T-helper 1 cell treated with Interleukin-12 subunit alpha and Interleukin-12 subunit beta and Interleukin-4 antibody, amounts not matched to agents 30 μg/mL and 1 μg/mL, for 36 hours (primary cell): ENCODE measurements at regions not wholly inside any gene's neighbourhood (a gene's known extent, or its start where the extent isn't known, plus 50 kb on each side); places are given as distances from the start of the nearest gene placed in this dataset.
"Not testable (repeated sequence)": the region's sequence is repeated elsewhere in the genome, so short reads cannot be mapped to it uniquely, and the experiment has no call there.

ENCODE experiments used
- H3K27ac Mint-ChIP-seq: one replicate; pipeline ENCODE4 v1.8.0; 2021; ENCODE audit warnings: mild to moderate bottlenecking, mixed read lengths
- H3K27me3 Mint-ChIP-seq: one replicate; pipeline ENCODE4 v1.8.0; 2021; ENCODE audit warnings: low read depth, mixed read lengths
- H3K36me3 Mint-ChIP-seq: one replicate; pipeline ENCODE4 v1.8.0; 2021; ENCODE audit warnings: low read depth, mixed read lengths
- H3K4me1 Mint-ChIP-seq: one replicate; pipeline ENCODE4 v1.8.0; 2021; ENCODE audit warnings: low read depth, mixed read lengths
- H3K4me3 Mint-ChIP-seq: one replicate; pipeline ENCODE4 v1.8.0; 2021; ENCODE audit warnings: mild to moderate bottlenecking, moderate library complexity, mixed read lengths
- H3K9me3 Mint-ChIP-seq: one replicate; pipeline ENCODE4 v1.8.0; 2021; ENCODE audit warnings: mixed read lengths

DNA sequence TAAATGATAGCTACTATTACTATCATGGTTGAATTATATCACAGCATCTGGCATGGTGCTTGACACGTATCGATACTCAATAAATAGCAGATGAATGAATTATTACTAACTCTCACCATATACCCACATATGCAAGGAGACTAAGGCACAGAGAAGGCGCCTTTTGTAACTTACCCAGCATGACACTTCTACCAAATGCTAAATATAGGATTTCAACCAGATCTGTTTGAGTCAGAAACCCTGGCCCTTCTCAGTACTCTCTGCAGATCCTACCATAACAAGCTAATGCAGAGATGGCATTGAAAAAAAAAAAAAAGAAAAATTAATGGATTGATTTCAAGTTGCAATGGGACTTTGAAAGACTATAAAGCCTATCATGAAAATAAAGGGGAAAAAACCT lies 219.5 kb downstream of the DHX15 start:
- Mint-ChIP-seq H3K4me3 (no peak overlapping the region), H3K27ac (no peak overlapping the region), H3K4me1 (no peaks in the 10 kb centered on the region), H3K27me3 (no peaks in the 10 kb centered on the region), H3K9me3 (no peaks in the 10 kb centered on the region), H3K36me3 (no peaks in the 10 kb centered on the region)

DNA sequence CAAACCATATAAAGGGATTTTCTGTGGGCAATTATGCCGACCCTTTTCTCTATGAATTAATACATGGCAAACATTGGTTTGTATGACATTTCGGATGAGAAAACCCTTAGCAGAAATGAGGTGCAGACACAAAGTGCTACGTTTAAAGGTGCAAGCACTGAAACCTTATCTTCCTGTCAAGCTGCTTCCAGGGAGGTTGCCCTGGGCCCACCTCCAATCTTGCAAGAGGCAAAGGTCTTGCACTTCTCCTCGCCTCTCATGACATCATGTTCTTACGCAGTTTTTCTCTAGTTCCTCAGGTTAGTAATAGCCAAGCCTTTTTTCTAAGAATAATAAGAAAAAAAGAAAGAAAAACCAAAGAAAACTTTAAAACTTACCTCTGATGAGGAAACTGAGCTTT lies 220.1 kb downstream of the DHX15 start:
- H3K27me3 Mint-ChIP-seq, result no peaks in the 10 kb centered on the region
- no peak overlapping the region for H3K27ac Mint-ChIP-seq
- no peak overlapping the region for H3K4me3 Mint-ChIP-seq
- no peaks in the 10 kb centered on the region for H3K36me3 Mint-ChIP-seq
- no peaks in the 10 kb centered on the region for H3K9me3 Mint-ChIP-seq
- H3K4me1 Mint-ChIP-seq, result no peaks in the 10 kb centered on the region

DNA sequence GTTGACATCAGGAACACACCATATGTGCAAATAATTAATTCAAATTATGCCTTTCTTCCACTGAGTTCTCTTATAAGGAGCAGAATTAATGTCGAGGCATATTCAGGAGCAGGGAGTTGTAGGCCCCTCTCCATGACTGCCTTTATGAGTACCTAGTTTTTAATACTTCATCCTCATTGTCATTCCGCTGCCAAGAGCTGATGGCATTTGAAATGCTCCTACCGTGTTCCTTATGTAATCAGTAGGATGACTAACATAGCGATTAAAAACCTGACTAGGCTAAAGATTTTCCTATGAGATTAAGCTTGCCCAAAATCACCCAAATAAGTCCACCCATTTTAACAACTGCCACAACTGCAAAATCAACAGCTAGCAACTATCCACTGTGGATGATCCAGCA lies 220.6 kb downstream of the DHX15 start:
- Mint-ChIP-seq H3K27ac (no peak overlapping the region), H3K36me3 (no peaks in the 10 kb centered on the region), H3K9me3 (no peaks in the 10 kb centered on the region), H3K4me1 (no peaks in the 10 kb centered on the region), H3K4me3 (no peak overlapping the region), H3K27me3 (no peaks in the 10 kb centered on the region)

DNA sequence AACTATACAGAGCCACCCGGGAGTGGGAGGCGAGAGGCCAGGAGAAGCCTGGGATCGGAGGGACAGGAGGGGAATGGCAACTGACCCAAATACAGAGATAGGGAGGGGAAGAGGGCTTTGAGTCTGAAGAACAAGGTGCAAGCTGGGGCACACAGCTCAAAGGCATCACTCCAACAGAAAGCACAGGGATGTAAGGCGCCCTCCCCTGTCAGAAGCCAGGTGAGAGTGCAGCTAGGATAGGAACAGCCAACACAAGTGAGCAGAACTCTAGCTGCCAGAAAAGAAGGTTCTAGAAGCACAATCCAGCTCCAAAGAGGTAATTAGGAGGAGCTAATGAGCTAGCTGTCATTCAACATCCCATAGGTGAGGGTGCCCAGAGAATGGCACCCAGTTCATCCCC lies 232.2 kb downstream of the DHX15 start:
- H3K4me3 Mint-ChIP-seq, result no peak overlapping the region
- H3K27me3 Mint-ChIP-seq, result no peaks in the 10 kb centered on the region
- no peaks in the 10 kb centered on the region for H3K4me1 Mint-ChIP-seq
- H3K9me3 Mint-ChIP-seq, result no peaks in the 10 kb centered on the region
- H3K27ac Mint-ChIP-seq, result no peak overlapping the region
- no peaks in the 10 kb centered on the region for H3K36me3 Mint-ChIP-seq

DNA sequence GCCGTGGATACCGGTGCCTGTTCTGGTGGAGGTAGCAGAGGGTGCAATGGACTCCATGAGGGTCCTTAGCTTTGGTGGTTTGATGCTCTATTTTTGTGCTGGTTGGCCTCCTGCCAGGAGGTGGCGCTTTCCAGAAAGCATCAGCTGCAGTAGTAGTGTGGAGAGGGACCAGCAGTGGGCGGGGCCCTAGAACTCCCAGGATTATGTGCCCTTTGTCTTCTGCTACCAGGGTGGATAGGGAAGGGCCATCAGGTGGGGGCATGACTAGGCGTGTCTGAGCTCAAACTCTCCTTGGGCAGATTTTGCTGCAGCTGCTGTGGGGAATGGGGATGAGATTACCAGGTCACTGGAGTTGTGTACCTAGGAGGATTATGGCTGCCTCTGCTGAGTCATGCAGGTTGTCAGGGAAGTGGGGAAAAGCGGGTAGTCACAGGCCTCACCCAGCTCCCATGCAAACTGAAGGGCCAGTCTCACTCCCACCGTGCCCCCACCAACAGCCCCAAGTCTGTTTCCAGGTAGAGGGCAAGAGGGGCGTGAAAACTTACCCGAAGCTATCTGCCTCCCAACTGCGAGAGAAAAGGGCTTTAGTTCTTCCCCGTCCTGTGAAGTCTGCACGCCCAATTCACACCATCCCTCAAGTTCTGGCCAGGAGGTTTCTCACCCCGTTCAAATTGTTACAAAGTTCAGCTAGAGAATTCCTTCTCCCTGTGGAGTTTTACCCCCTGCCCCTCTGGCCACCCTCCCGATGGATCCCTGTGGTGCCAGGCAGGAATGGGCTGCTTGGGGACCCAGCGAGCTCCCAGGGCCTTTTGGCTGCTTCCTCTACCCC lies 235.0 kb downstream of the DHX15 start:
- H3K27ac Mint-ChIP-seq, H3K4me1 Mint-ChIP-seq, H3K27me3 Mint-ChIP-seq, H3K9me3 Mint-ChIP-seq, H3K36me3 Mint-ChIP-seq, H3K4me3 Mint-ChIP-seq: not testable (repeated sequence)

DNA sequence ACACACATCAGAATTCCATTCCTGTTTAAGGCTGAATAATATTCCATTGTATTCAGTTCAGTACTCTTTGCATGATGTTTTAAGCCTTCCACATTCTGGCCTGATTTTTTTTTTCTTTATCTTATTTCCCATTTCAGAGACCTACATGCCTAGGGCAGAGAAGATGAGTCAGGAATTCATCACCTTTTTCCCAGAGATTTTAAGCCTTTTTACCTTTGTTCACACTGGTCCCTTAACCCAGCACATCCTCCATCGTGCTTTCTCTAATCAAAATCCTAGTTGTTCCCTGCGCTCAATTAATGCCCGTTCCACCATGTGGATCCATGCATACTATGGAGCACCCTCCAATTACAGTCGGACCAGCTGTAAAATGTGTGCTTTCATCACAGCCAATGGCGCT lies 245.1 kb downstream of the DHX15 start:
- Mint-ChIP-seq H3K4me1 (no peaks in the 10 kb centered on the region), H3K27ac (no peak overlapping the region), H3K27me3 (no peaks in the 10 kb centered on the region), H3K9me3 (no peaks in the 10 kb centered on the region), H3K4me3 (no peak overlapping the region), H3K36me3 (no peaks in the 10 kb centered on the region)

DNA sequence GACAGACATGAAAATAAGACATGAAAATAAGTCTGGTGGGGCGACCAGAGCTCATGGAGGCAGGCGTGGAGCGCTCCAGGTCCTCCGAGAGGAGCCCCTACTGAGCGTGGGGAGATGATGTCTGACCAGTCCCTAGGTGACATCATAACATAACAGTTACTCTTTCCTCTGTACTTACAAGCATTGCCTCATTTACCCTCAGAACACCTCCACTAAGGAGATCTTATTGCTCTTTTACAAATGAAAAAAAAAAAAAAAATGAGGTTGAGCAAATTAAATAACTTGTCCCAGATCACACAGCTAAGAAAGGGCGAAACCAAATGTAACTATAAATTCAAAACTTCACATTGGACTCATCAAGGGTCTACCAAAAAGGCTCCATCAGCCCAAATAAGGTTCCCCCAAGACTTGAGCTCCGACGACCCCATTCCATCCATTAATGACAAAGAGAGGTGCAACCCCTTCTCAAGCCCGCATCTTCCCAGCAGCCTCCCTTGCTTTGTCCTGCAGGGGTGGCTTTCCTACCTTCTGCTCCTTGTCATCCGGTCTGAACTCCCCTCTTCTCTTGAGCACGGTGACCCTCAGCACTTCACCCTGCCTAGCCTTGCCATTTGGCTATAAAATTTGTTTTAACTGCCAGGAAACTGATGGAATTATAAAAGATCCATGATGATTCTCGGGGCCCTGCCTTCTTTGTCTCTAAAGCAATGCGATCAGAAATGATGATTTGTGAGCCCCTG lies 246.7 kb downstream of the DHX15 start:
- Mint-ChIP-seq H3K27ac (no peak overlapping the region), H3K4me3 (no peak overlapping the region), H3K4me1 (no peaks in the 10 kb centered on the region), H3K36me3 (no peaks in the 10 kb centered on the region), H3K9me3 (no peaks in the 10 kb centered on the region), H3K27me3 (no peaks in the 10 kb centered on the region)

DNA sequence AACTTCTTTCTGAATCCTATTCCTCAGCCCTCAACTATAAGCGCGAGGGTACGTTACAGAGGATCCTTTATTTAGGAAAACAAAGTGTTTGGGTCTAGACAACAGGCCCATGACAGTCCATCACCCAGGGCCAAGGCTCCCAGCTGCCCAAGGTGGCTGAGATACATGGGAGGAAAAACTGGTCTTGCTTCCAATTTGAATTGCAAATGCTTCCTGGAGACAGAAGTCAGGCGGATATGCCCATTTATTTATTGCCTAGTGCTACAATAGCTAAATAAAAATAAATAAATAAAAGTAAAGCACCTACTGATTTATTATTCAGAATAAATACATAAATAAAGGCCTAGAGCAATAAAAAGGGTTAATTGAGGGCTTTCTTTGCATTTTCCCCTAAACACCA lies 248.7 kb downstream of the DHX15 start:
- Mint-ChIP-seq H3K36me3 (no peaks in the 10 kb centered on the region), H3K4me1 (no peaks in the 10 kb centered on the region), H3K4me3 (no peak overlapping the region), H3K27ac (no peak overlapping the region), H3K27me3 (no peaks in the 10 kb centered on the region), H3K9me3 (no peaks in the 10 kb centered on the region)

DNA sequence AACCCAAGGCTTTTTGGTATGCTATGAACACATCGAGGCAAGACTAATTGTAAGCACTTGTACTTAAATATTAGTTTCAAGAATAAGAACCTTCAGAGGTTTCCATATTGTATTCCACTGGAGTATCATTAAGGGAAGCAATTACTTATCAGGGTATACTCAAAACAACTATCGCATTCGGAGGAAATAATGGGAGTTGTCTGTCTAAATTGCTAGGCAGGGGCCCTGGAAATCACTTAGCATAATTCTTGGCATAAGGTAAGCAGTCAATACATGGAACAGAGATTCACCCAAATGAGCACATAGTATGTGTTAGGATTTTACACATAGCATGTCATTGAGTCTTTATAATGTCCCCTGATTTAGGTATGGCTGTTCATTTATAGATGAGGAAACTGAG lies 249.4 kb downstream of the DHX15 start:
- Mint-ChIP-seq H3K27ac (no peak overlapping the region), H3K36me3 (no peaks in the 10 kb centered on the region), H3K4me1 (no peaks in the 10 kb centered on the region), H3K9me3 (no peaks in the 10 kb centered on the region), H3K4me3 (no peak overlapping the region), H3K27me3 (no peaks in the 10 kb centered on the region)

DNA sequence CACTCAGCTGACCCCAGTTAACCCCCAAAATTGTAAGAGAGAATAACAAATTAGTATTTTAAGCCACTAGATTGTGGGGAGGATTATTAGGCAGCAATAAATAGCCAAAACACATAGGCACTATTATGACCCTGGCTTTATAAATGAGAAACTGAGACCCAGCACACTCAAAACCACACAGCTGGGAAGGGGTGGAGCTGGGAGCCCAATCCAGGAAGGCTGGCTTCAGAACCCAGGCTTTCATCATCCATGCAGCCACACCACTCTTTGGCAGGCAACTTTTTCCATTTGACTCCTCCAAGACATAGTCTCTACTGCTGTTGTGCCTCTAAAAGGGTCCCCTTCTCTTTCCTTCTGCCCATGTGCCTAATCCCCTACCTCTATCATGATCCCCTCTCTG lies 253.8 kb downstream of the DHX15 start:
- H3K4me3 Mint-ChIP-seq, result no peak overlapping the region
- no peaks in the 10 kb centered on the region for H3K27me3 Mint-ChIP-seq
- H3K36me3 Mint-ChIP-seq, result no peaks in the 10 kb centered on the region
- no peaks in the 10 kb centered on the region for H3K4me1 Mint-ChIP-seq
- no peak overlapping the region for H3K27ac Mint-ChIP-seq
- peaks cover 4% of the 10 kb centered on the region for H3K9me3 Mint-ChIP-seq

DNA sequence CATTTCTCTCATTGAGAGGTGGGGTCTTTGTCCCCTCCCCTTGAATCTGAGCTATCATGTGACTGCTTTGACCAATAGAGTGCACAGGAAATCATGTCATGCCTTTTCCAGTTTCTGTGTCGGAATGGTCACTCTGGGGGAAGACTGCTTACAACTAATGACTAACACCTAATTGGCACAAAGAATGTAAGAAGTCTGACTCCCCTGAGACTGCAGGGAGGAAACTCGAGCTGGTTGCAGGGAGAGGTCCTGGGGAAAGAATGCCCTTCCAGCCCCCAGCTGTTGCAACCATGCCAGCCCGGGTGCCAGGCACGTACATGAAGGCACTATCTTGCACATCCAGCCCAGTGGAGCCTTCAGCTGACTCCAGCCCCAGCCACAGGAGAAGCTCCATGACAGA lies 254.2 kb downstream of the DHX15 start:
- Mint-ChIP-seq H3K4me3 (no peak overlapping the region), H3K36me3 (no peaks in the 10 kb centered on the region), H3K27me3 (no peaks in the 10 kb centered on the region), H3K27ac (no peak overlapping the region), H3K9me3 (peaks cover 4% of the 10 kb centered on the region), H3K4me1 (no peaks in the 10 kb centered on the region)

DNA sequence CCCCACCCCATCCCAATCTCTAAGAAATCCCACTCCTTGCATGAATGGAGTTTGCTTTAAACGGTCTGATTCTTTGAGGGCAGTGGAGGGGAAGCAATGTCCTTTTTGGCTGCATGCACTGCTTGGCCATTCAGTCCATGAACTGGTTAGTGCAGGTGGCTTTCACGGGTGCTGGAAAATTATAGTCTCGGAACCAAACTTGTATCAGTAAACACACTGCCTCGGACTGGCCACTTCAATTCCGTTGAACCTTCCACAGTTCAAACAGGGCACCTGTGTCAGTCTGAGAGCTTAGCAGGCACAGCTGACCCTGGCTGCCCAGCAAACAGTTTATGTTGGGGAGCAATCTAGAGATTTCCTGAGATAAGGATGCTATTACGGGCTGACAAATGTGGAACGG lies 255.6 kb downstream of the DHX15 start:
- peaks cover 4% of the 10 kb centered on the region for H3K9me3 Mint-ChIP-seq
- no peak overlapping the region for H3K27ac Mint-ChIP-seq
- no peaks in the 10 kb centered on the region for H3K36me3 Mint-ChIP-seq
- no peaks in the 10 kb centered on the region for H3K4me1 Mint-ChIP-seq
- H3K27me3 Mint-ChIP-seq, result no peaks in the 10 kb centered on the region
- no peak overlapping the region for H3K4me3 Mint-ChIP-seq

DNA sequence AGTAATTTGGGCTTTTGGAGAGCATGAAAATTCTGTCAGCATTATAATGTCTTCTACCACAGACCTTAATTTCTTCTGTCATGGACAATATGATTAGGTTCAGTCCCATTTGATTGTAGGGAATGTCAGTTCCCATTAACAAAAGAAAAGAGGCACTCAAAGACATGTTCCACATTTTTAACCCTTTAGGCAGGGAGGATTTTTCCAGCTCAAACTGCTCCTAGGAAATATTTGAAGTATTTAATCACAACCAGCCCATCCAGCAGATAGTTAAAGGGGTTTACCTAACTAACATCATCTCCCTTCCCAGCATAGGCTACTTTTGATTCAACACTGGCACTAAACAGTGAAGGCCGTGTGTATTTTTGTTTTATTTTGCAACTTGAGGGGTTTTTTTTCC lies 256.0 kb downstream of the DHX15 start:
- Mint-ChIP-seq H3K27ac (no peak overlapping the region), H3K4me3 (no peak overlapping the region), H3K27me3 (no peaks in the 10 kb centered on the region), H3K4me1 (no peaks in the 10 kb centered on the region), H3K36me3 (no peaks in the 10 kb centered on the region), H3K9me3 (peaks cover 4% of the 10 kb centered on the region)

DNA sequence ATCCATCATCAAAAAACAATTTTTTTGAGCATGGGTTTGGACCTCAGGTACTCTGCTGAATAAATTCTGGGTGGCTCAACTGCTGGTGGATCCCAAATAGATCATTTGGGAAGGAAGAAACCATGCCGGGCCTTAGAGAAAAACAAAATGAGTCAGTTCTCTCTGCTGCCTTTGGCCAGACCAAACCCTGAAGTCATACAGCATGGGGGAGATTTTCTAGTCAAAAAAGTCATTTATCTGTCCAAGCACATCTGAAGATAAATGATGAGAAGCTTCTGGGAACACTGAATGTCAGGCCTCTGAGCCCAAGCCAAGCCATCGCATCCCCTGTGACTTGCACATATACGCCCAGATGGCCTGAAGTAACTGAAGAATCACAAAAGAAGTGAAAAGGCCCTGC lies 261.4 kb downstream of the DHX15 start:
- H3K4me3 Mint-ChIP-seq, result no peak overlapping the region
- no peak overlapping the region for H3K27ac Mint-ChIP-seq
- H3K4me1 Mint-ChIP-seq, result no peaks in the 10 kb centered on the region
- H3K27me3 Mint-ChIP-seq, result peaks cover 2% of the 10 kb centered on the region
- H3K36me3 Mint-ChIP-seq, result no peaks in the 10 kb centered on the region
- peaks cover 4% of the 10 kb centered on the region for H3K9me3 Mint-ChIP-seq

DNA sequence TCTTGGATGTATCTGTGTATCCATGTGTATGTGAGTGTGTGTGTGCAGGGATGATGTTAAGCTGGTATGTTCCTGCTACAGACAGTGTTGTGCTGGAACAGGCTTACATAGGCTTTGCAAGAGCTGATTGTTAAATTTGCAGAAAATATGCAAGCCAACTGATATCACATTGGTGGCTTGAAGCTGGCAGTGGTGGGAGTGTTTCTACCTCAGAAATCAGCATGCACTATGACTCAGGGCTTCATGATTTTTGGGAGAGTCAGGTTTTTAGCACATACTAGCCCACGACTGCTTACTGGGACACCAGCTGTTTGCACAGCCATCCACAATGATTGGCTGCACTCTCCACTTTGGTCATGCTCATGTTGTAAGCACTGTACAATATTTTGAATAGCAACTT lies 261.8 kb downstream of the DHX15 start:
- Mint-ChIP-seq H3K4me3 (no peak overlapping the region), H3K4me1 (no peaks in the 10 kb centered on the region), H3K36me3 (no peaks in the 10 kb centered on the region), H3K27ac (no peak overlapping the region), H3K9me3 (peaks cover 4% of the 10 kb centered on the region), H3K27me3 (peaks cover 2% of the 10 kb centered on the region)
